B cell (primary cell): ENCODE measurements at regions not wholly inside any gene's neighbourhood (a gene's known extent, or its start where the extent isn't known, plus 50 kb on each side); places are given as distances from the start of the nearest gene placed in this dataset.
"Not testable (repeated sequence)": the region's sequence is repeated elsewhere in the genome, so short reads cannot be mapped to it uniquely, and the experiment has no call there.

Source experiments
- ATAC-seq: fragments of 200-7000 bp; cut with Tn5 transposase; one replicate; pipeline ENCODE4 v1.10.0; 2021; ENCODE audit warnings: low read depth, mild to moderate bottlenecking, moderate number of reproducible peaks, moderate library complexity
- CTCF ChIA-PET: fragments of 350-600 bp; sonication (Branson Sonifier 250); formaldehyde crosslinking; loops from one replicate; lab custom pipeline; 2021; ENCODE audit warnings: antibody characterized with exemption, inconsistent platforms; lab: Charles Lee
- POLR2A ChIA-PET: fragments of 350-600 bp; sonication (Branson Sonifier 250); formaldehyde crosslinking; loops from one replicate; lab custom pipeline; 2021; ENCODE audit warnings: antibody characterized with exemption; lab: Charles Lee
- DNase-seq: peaks from one replicate; pipeline ENCODE4 v3.0.0; 2013
- H2AFZ ChIP-seq: 2 replicates; pipeline ENCODE4 v1.6.1; 2012; ENCODE audit warnings: mild to moderate bottlenecking, low read depth, low read length; ENCODE audit not compliant: insufficient read depth, poor library complexity, severe bottlenecking
- H3K27ac ChIP-seq, 2 donors: 1 replicate in 1 of 2; 2 replicates in 1 of 2; pipeline ENCODE4 v1.5.1; 2012 to 2013; ENCODE audit warnings: low read length in 2 of 2, mild to moderate bottlenecking in 2 of 2, moderate library complexity in 1 of 2
- H3K27me3 ChIP-seq, 4 experiments: fragments of 200-600 bp in 1 of 4; sonication (generic) in 1 of 4; replicated peaks in 1 of 4; 1 replicate in 2 of 4; 2 replicates in 2 of 4; pipeline versions ENCODE4 v1.6.1 to v1.7.0; 2013 to 2016; ENCODE audit warnings: low read length in 3 of 4, mild to moderate bottlenecking in 2 of 4, mixed read lengths in 1 of 4, moderate library complexity in 1 of 4; ENCODE audit not compliant: insufficient read depth in 4 of 4, control insufficient read depth in 3 of 4; ENCODE audit errors: control extremely low read depth in 1 of 4
- H3K36me3 ChIP-seq, 2 experiments: replicated peaks in 1 of 2; 1 replicate in 1 of 2; 2 replicates in 1 of 2; pipeline versions ENCODE4 v1.6.1 to v1.7.1; 2013; ENCODE audit warnings: low read length in 1 of 2; ENCODE audit not compliant: insufficient read depth in 2 of 2, control insufficient read depth in 1 of 2; ENCODE audit errors: control extremely low read depth in 1 of 2, extremely low read depth in 1 of 2
- H3K4me1 ChIP-seq, 2 donors: fragments of 200-600 bp in 1 of 2; sonication (generic) in 1 of 2; 1 replicate in 1 of 2; 2 replicates in 1 of 2; pipeline versions ENCODE4 v1.5.1 to v1.6.1; 2013 to 2017; ENCODE audit warnings: low read length in 2 of 2; ENCODE audit not compliant: control insufficient read depth in 2 of 2, insufficient read depth in 2 of 2
- H3K4me2 ChIP-seq: replicated peaks from 2 replicates; pipeline ENCODE3; 2012; ENCODE audit warnings: mild to moderate bottlenecking, low read depth, low read length; ENCODE audit not compliant: poor library complexity, severe bottlenecking
- H3K4me3 ChIP-seq, 5 experiments: fragments of 200-600 bp in 1 of 5; sonication (generic) in 1 of 5; 1 replicate in 3 of 5; 2 replicates in 2 of 5; pipeline versions ENCODE4 v1.5.1 to v1.7.0; 2011 to 2016; ENCODE audit warnings: low read length in 4 of 5, mild to moderate bottlenecking in 4 of 5, low read depth in 2 of 5, control low read depth in 1 of 5, moderate library complexity in 1 of 5; ENCODE audit not compliant: insufficient read depth in 1 of 5; ENCODE audit errors: control extremely low read depth in 1 of 5, extremely low read depth in 1 of 5
- H3K79me2 ChIP-seq: fragments of 200-600 bp; sonication (generic); one replicate; pipeline ENCODE4 v1.6.0; 2016; ENCODE audit warnings: low read length; ENCODE audit not compliant: control insufficient read depth, insufficient read depth
- H3K9ac ChIP-seq: fragments of 200-600 bp; sonication (generic); 2 replicates; pipeline ENCODE4 v1.6.1; 2017; ENCODE audit warnings: mild to moderate bottlenecking, low read length, moderate library complexity
- H3K9me3 ChIP-seq, 3 donors: one replicate each; pipeline versions ENCODE4 v1.6.1 to v1.7.1; 2013; ENCODE audit warnings: low read length in 2 of 3; ENCODE audit not compliant: control insufficient read depth in 2 of 3, insufficient read depth in 1 of 3; ENCODE audit errors: control extremely low read depth in 1 of 3
- H4K20me1 ChIP-seq: 2 replicates; pipeline ENCODE4 v1.6.0; 2012; ENCODE audit warnings: mild to moderate bottlenecking, low read length; ENCODE audit not compliant: insufficient read depth, control insufficient read depth, poor library complexity, severe bottlenecking
- H3K27ac Mint-ChIP-seq: one replicate; pipeline ENCODE4 v1.8.0; 2021; ENCODE audit warnings: mixed read lengths
- H3K27me3 Mint-ChIP-seq: one replicate; pipeline ENCODE4 v1.8.0; 2021; ENCODE audit warnings: mixed read lengths
- H3K4me1 Mint-ChIP-seq: one replicate; pipeline ENCODE4 v1.8.0; 2021; ENCODE audit warnings: mixed read lengths
- H3K4me3 Mint-ChIP-seq: one replicate; pipeline ENCODE4 v1.8.0; 2021; ENCODE audit warnings: mixed read lengths
- H3K9me3 Mint-ChIP-seq: one replicate; pipeline ENCODE4 v1.8.0; 2022; ENCODE audit warnings: mixed read lengths; ENCODE audit not compliant: insufficient read depth
- EZH2 ChIP-seq: IDR thresholded peaks from 2 replicates; pipeline ENCODE4 v1.6.1; 2012; ENCODE audit warnings: borderline replicate concordance, low read depth, mild to moderate bottlenecking, moderate library complexity, low read length; ENCODE audit not compliant: insufficient read depth, poor library complexity, severe bottlenecking
- WGBS: methylation state at CpG from one replicate; pipeline ENCODE4 v1.1.5; 2013; ENCODE audit warnings: missing lambda C conversion rate; ENCODE audit not compliant: insufficient coverage; 5-methylcytosine and 5-hydroxymethylcytosine counted together
- intact Hi-C: fragments of 100-400 bp; cut with micrococcal nuclease; formaldehyde crosslinking; loops from one replicate; pipeline ENCODE4 v1.10.0; 2022
- TF ChIP-seq, protein P1 (sequence below): fragments of 200-600 bp; IDR thresholded peaks from one replicate; pipeline ENCODE4 v1.8.0; 2022; ENCODE audit warnings: antibody characterized with exemption, mild to moderate bottlenecking

DNA sequence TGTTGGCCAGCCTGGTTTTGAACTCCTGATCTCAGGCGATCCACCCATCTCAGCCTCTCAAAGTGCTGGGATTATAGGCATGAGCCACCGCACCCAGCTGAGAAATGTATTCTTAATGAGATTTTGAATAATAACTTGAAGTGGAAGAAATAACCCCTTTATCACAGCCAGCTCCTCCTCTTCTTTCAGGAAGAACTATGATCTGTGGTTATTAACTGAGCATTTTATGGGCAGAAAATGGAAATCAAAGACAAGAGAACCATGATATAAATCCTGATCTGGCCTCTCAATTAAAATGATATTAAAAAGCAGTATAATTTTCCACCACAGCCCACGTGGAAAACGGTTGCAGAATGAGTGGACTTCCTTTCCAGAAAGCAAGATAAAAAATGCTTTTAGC lies 206.6 kb downstream of the PRELID2 start:
- POLR2A ChIA-PET, result no interaction called here
- H2AFZ ChIP-seq, result no peak overlapping the region
- H3K4me1 ChIP-seq, result no peaks in the 10 kb centered on the region
- CTCF ChIA-PET, result interaction anchor here (0.6 kb wide), 1 partner anchor 1999 kb away, joined by 4 read pairs; no protein-coding TSS in a partner anchor
- no peaks in the 10 kb centered on the region for H4K20me1 ChIP-seq
- no peak for TF ChIP-seq EZH2
- TF ChIP-seq, protein P1, sequence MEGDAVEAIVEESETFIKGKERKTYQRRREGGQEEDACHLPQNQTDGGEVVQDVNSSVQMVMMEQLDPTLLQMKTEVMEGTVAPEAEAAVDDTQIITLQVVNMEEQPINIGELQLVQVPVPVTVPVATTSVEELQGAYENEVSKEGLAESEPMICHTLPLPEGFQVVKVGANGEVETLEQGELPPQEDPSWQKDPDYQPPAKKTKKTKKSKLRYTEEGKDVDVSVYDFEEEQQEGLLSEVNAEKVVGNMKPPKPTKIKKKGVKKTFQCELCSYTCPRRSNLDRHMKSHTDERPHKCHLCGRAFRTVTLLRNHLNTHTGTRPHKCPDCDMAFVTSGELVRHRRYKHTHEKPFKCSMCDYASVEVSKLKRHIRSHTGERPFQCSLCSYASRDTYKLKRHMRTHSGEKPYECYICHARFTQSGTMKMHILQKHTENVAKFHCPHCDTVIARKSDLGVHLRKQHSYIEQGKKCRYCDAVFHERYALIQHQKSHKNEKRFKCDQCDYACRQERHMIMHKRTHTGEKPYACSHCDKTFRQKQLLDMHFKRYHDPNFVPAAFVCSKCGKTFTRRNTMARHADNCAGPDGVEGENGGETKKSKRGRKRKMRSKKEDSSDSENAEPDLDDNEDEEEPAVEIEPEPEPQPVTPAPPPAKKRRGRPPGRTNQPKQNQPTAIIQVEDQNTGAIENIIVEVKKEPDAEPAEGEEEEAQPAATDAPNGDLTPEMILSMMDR, result no peak
- H3K79me2 ChIP-seq, result no peaks in the 10 kb centered on the region
- ATAC-seq, result no peak
- no peaks in the 10 kb centered on the region for H3K36me3 ChIP-seq
- Mint-ChIP-seq H3K4me1 (no peaks in the 10 kb centered on the region), H3K4me3 (no peak overlapping the region), H3K27me3 (no peaks in the 10 kb centered on the region), H3K9me3 (no peaks in the 10 kb centered on the region), H3K27ac (no peak overlapping the region)
- WGBS, result no CpG with 5 or more reads among the region's 4 CpGs
- no peak for DNase-seq
- H3K4me3 ChIP-seq, result no peak overlapping the region
- no peaks in the 10 kb centered on the region for H3K27me3 ChIP-seq
- peaks cover 0 to 4% (median 0%) of the 10 kb centered on the region in 3 donors for H3K9me3 ChIP-seq
- no peak overlapping the region for H3K4me2 ChIP-seq
- H3K9ac ChIP-seq, result no peak overlapping the region
- intact Hi-C loops, result no loop called here
- H3K27ac ChIP-seq, result no peak overlapping the region

DNA sequence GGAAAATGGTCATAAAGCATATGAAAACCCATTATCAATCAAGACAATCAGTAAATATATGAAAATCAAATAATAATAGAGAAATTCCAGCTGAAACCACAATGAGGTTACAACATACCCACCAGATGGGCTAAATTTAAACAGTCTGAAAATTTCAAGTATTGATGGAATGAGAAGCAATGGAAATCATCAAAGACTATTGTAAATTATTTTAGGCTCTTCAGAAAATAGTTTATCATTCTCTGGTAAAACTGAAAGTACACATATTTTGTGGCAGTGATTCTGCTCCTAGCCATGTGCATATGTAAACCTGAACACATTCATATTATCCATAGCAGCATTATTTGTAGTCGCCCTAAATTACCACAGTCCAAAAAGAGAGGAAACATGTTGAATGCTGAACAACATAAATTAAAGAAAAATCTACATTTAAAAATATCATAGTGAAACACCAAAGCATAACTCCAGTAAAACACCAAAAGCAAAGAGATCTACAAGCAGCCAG lies 215.3 kb downstream of the PRELID2 start:
- H3K9ac ChIP-seq, result no peak overlapping the region
- no peak overlapping the region for H2AFZ ChIP-seq
- H3K4me3 ChIP-seq, result no peak overlapping the region
- Mint-ChIP-seq H3K27me3 (no peaks in the 10 kb centered on the region), H3K9me3 (no peaks in the 10 kb centered on the region), H3K4me3 (no peak overlapping the region), H3K4me1 (no peaks in the 10 kb centered on the region), H3K27ac (no peak overlapping the region)
- H3K27ac ChIP-seq, result no peak overlapping the region
- no peaks in the 10 kb centered on the region for H3K36me3 ChIP-seq
- H4K20me1 ChIP-seq, result no peaks in the 10 kb centered on the region
- peaks cover 0 to 15% (median 0%) of the 10 kb centered on the region in 3 donors for H3K9me3 ChIP-seq
- no peaks in the 10 kb centered on the region for H3K79me2 ChIP-seq
- H3K4me2 ChIP-seq, result no peak overlapping the region
- intact Hi-C loops, result no loop called here
- ChIA-PET CTCF (no interaction called here), POLR2A (no interaction called here)
- DNase-seq (no peak), ATAC-seq (no peak)
- H3K4me1 ChIP-seq, result no peaks in the 10 kb centered on the region
- no peaks in the 10 kb centered on the region for H3K27me3 ChIP-seq
- TF ChIP-seq, protein P1, result no peak
- no peak for TF ChIP-seq EZH2
- WGBS, result no CpG with 5 or more reads among the region's 1 CpG

DNA sequence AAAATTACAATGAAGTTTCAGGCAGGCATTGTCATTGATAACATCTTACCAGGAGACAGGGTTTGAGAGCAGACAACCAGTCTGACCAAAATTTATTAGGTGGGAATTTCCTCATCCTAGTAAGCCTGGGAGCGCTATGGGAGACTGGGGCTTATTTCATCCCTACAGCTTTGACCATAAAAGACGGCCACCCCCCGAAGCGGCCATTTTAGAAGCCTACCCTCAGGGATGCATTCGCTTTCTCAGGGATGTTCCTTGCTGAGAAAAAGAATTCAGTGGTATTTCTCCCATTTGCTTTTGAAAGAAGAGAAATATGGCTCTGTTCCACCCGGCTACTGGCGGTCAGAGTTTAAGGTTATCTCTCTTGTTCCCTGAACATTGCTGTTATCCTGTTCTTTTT lies 218.4 kb downstream of the PRELID2 start:
- H4K20me1 ChIP-seq, H3K27ac ChIP-seq, H2AFZ ChIP-seq, H3K9me3 Mint-ChIP-seq, ATAC-seq, H3K4me3 ChIP-seq, H3K4me3 Mint-ChIP-seq, H3K27ac Mint-ChIP-seq, H3K79me2 ChIP-seq, H3K9me3 ChIP-seq, POLR2A ChIA-PET, CTCF ChIA-PET, intact Hi-C loops, H3K9ac ChIP-seq, H3K4me1 ChIP-seq, DNase-seq, H3K36me3 ChIP-seq, H3K27me3 Mint-ChIP-seq, H3K27me3 ChIP-seq, H3K4me1 Mint-ChIP-seq, H3K4me2 ChIP-seq: not testable (repeated sequence)
- WGBS, result 89% methylated on average over 3 of the region's 7 CpGs
